ENCODE measurements at regions not wholly inside any gene's neighbourhood (a gene's known extent, or its start where the extent isn't known, plus 50 kb on each side); places are given as distances from the start of the nearest gene placed in this dataset.

DNA sequence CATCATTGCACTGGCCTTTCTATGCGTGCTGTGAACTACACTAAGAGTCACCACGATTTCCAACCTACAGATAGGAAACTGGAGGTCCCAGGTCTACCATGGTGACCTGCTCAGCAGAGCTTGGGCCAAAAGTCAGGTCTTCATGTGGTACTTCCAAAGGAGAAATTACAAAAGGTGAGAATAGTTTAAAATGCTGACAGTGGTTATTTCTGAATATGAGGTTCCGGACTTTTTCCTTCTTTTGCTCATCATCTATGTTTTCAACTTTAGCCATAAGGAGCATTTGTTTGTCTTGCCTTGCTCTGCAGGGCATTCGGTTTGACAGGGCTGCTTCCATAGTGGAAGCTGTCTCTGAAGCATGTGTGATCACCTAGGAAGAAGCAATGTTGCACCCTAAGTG lies 282.1 kb upstream of the IRX1 start:
- TF ChIP-seq, protein P1, sequence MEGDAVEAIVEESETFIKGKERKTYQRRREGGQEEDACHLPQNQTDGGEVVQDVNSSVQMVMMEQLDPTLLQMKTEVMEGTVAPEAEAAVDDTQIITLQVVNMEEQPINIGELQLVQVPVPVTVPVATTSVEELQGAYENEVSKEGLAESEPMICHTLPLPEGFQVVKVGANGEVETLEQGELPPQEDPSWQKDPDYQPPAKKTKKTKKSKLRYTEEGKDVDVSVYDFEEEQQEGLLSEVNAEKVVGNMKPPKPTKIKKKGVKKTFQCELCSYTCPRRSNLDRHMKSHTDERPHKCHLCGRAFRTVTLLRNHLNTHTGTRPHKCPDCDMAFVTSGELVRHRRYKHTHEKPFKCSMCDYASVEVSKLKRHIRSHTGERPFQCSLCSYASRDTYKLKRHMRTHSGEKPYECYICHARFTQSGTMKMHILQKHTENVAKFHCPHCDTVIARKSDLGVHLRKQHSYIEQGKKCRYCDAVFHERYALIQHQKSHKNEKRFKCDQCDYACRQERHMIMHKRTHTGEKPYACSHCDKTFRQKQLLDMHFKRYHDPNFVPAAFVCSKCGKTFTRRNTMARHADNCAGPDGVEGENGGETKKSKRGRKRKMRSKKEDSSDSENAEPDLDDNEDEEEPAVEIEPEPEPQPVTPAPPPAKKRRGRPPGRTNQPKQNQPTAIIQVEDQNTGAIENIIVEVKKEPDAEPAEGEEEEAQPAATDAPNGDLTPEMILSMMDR (IDR thresholded peaks at IDR 0.05) = no peak
- TF ChIP-seq POLR2A (IDR thresholded peaks at IDR 0.05) (no peak), EP300 (IDR thresholded peaks at IDR 0.05) (no peak)

Measured in tibial nerve (tissue), 4 donors.